GM21515 (cell line): ENCODE measurements at regions not wholly inside any gene's neighbourhood (a gene's known extent, or its start where the extent isn't known, plus 50 kb on each side); places are given as distances from the start of the nearest gene placed in this dataset.
A peak's percentile ranks its signal among the peaks of the same experiment; 100 is the strongest.
"Not testable (repeated sequence)": the region's sequence is repeated elsewhere in the genome, so short reads cannot be mapped to it uniquely, and the experiment has no call there.

Source experiments
- ATAC-seq: cut with Tn5 transposase; IDR thresholded peaks from one replicate; pipeline ENCODE4 v1.9.1; 2021; ENCODE audit not compliant: unreplicated experiment

GRCh38 chr7:135872861-135873260 lies 104.3 kb downstream of the MTPN start:
- ATAC-seq, result not testable (repeated sequence)

- no peak for ATAC-seq
These were observed 114.2 kb upstream of the FAM180A start for GRCh38 chr7:135862586-135863340.

- ATAC-seq, result no peak
These were observed 110.9 kb upstream of the FAM180A start for GRCh38 chr7:135859538-135859937.

- ATAC-seq, result no peak
These were observed 110.2 kb upstream of the FAM180A start for GRCh38 chr7:135858851-135859250.

DNA sequence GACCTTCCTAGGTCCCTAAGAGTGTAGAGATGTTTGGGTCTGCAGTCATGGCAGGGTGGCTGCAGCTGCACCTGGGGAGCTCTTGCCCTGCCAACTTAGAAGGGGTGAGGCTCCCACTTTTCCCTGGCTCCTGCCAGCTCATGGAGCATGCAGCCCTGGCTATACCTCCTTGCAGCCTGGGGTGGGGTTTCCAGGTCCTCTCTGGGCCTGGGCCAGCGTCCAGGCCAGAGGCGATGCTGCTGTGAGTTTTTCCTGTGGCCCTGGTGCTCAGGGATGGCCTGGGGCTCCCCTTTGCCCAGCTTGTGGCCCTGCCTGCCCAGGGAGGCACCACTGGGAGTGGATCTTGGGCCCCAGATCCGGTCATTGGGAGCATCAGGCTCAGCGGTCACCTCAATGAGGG lies 109.8 kb upstream of the FAM180A start:
- no peak for ATAC-seq

DNA sequence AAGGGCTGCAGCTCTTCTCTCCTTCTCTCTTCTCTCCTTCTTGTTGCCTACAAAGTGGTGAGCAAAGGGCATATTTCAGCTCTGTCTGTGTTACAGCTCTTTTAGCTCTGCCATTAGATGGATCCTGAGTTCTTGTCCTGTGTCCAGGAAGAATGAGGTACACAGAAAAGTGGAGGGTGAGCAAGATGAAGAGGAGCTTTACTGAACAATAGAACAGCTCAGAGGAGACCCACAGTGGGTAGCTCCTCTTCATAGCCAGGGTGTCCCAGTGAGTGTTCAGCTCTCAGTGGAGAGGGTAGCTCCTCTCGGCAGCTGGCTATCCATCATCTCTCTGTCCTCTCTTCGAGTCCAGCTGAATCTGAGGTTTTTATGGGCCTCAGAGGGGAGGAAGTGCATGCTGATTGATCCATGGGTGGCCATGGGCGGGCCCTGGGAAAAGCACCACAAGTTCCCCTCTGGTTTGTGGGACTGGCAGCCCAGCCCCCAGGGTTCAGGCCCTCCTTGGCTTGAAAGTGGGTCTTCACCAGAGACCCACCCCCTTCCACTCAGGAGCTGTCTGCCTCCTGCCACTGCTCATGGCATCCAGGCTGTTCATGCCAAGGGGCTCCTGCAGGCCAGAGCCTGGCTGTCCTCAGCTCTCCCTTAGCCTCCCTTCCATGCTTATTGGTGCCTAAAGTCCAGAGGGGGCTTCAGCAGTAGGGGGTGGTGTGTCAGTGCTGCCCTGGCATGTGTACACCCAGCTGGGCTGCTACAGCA lies 109.1 kb upstream of the FAM180A start:
- ATAC-seq, result no peak

GRCh38 chr7:135856356-135857144 lies 107.9 kb upstream of the FAM180A start:
- no peak for ATAC-seq

GRCh38 chr7:135855846-135856245 lies 107.2 kb upstream of the FAM180A start:
- ATAC-seq, result no peak

- no peak for ATAC-seq
These were observed 104.9 kb upstream of the FAM180A start for GRCh38 chr7:135853499-135853898.

GRCh38 chr7:135853008-135853407 lies 104.4 kb upstream of the FAM180A start:
- ATAC-seq, result no peak

- no peak for ATAC-seq
These were observed 98.6 kb upstream of the FAM180A start for GRCh38 chr7:135847242-135847641.

DNA sequence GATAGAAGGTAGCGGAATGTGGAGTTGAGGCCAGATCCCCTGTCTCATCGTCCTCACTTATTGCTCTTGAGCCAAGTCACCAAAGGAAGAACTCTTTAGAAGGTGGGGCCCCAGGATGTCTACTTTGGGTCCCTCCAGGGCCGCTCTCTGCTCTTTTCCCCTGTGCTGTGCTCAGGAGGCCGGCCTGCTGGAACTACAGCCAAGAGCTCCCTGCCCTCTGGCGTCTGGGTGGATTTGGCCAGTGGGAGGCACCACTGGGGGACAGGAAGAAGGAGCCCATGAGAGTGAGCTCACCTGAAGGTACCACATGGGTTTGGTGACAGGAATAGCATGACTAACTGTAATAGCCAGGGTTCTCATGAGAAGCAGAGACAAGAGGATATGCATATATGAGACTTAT lies 97.7 kb upstream of the FAM180A start:
- ATAC-seq, result no peak

GRCh38 chr7:135845415-135846075 lies 96.9 kb upstream of the FAM180A start:
- ATAC-seq, result no peak

DNA sequence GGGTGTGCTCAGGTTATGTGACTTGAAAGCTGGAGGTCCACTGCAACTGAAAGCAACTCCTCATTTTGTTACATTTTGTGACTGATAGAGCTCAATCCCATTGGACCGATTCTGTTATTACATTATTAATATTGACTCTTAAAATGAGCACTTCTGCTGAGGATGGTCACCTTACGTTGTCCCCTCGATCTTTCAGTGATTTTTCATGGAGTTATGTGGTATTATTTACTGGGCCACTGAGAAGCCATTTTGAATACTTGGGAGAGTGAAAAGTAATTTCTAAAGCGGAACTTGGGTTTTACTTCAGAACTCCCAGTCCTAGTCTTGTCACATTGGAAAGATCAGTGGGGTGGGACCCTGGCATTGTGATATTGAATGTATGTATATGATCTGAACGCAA lies 96.3 kb upstream of the FAM180A start:
- no peak for ATAC-seq

GRCh38 chr7:135843214-135843613 lies 94.6 kb upstream of the FAM180A start:
- ATAC-seq, result peak; percentile 89

DNA sequence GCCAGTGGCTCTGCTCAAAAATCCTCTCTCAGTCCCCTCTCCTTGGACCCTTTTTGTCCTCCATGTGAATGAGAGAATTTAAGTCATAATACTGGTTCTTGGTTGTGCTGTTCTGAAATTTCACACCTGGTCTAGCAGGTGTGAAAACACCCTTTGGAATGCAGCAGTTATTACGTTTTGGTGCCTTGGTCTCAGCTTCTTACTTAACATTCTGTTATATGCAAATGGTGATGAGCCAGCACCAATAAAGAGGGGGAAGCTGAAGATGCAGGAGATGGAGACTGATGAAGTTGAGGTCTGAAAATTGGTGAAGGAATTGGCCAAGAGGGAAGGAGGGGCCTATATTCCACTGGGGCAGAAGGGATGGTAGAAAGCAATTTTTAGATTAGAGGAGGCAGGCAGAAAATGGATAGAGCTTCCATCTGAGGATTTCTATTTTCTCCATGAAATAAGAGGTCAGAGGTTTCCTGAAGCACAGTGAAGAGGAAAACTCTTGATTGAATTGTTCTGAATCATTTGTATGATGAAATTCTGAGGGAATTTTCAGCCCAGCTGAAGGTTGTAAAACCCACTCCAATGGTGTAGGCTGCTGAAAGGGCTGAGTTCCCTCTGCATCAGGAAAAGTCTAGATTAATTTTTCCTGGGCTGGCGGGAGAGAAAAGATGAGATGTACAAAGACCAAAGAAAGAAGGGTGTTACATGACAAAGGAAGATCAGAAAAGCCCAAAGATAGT lies 94.0 kb upstream of the FAM180A start:
- no peak for ATAC-seq

DNA sequence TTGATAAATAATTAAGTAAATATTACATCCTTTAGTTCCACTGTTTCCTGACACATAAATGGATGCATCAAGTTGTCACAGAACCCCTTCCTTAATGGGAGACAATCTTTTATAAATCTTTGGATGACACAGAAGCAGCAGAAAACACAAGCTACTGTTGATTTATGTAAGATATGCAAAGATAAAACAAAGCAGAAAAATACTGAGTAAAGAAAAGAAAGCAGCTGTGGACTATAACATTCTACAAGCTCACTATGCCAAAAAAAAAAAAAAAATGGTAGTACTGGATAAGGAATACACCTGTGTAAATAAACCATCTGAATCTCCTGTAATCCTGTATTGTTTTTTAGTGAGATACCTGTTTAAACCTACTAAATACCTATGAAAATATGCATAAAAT lies 92.0 kb upstream of the FAM180A start:
- ATAC-seq, result no peak

DNA sequence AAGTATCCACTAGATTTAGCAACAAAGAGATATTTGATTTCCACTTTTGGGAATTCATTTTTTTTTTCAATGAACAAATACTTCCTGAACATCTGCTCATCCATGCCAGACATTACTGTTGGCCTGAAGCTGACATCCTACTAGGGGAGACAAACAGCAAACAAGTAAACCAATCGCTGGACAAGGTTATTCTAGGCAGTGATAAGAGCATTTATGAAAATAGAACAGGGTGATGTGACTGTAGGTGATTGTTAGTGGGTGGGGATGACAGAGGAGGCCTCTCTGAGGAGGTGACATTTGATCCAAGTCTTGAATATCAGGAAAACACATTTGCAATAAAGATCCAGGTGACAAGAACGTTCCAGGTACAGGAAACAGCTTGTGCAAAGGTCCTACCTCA lies 89.1 kb upstream of the FAM180A start:
- no peak for ATAC-seq

DNA sequence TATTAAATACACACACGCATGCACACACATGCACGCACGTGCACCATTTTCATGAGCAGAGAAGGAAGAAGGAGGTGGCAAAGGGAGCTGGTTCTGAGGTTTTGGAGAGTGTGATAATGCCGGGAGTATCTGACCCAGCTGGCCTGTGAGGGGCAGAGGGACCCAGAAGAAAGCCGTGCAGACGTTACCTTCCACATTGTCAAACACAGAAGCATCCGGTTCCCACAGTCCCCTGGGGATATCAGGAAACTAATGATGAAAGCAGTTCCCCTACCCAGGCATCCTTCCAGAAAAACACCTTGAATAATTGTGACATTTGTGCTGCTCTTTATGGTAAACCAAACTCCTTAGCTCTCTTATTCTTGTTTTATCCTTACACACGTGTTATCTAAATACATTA lies 85.7 kb upstream of the FAM180A start:
- no peak for ATAC-seq

DNA sequence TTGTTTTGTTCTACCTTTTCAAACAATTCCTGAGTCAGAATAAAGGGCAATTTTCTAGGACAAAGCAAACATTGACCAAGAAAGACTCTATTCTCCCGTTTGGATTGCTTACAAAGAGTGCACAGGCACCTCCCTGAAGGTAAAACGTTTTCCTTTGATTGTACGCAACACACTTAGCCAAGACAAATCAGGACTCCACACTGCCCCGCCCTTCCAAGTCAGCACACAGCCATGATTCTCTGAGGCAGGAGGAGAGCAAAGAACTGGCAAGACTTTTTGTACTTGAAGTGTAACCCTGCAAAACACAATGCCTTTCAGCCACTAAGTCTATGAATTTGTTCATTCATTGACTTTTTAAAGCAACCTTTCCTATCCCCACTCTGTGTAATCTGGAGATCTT lies 85.0 kb upstream of the FAM180A start:
- ATAC-seq, result no peak
